GM18951 (cell line): ENCODE measurements at regions not wholly inside any gene's neighbourhood (a gene's known extent, or its start where the extent isn't known, plus 50 kb on each side); places are given as distances from the start of the nearest gene placed in this dataset.

Experiments used
- POLR2A ChIP-seq: IDR thresholded peaks from 4 replicates; pipeline ENCODE4 v1.6.1; 2011; ENCODE audit warnings: mild to moderate bottlenecking; ENCODE audit not compliant: insufficient read length, insufficient read depth; ENCODE audit errors: extremely low read depth
- in situ Hi-C: fragments of 300-500 bp; cut with MboI; formaldehyde crosslinking; loops from one replicate; pipeline ENCODE4 v1.12.0; 2022; ENCODE audit warnings: low sequenced_read_pairs, mixed read lengths, inconsistent platforms; ENCODE audit not compliant: unreplicated experiment

- in situ Hi-C loops, result no loop called here
- no peak for TF ChIP-seq POLR2A
Observed at GRCh38 chr3:194988495-194989165, 282.3 kb downstream of the XXYLT1 start.

- in situ Hi-C loops, result no loop called here
- TF ChIP-seq POLR2A, result no peak
Observed at GRCh38 chr3:194989241-194989640, 281.7 kb downstream of the XXYLT1 start.

- TF ChIP-seq POLR2A, result no peak
- in situ Hi-C loops, result no loop called here
Observed at GRCh38 chr3:194990454-194991337, 280.3 kb downstream of the XXYLT1 start.

- no peak for TF ChIP-seq POLR2A
Observed at GRCh38 chr3:194991338-194991654, 279.7 kb downstream of the XXYLT1 start.

GRCh38 chr3:194993896-194994295 is 277.1 kb downstream of the XXYLT1 start:
- TF ChIP-seq POLR2A, result no peak
- in situ Hi-C loops, result no loop called here

More at GRCh38 chr3:194991338-194991654, 279.7 kb downstream of the XXYLT1 start:
- in situ Hi-C loops, result no loop called here

DNA sequence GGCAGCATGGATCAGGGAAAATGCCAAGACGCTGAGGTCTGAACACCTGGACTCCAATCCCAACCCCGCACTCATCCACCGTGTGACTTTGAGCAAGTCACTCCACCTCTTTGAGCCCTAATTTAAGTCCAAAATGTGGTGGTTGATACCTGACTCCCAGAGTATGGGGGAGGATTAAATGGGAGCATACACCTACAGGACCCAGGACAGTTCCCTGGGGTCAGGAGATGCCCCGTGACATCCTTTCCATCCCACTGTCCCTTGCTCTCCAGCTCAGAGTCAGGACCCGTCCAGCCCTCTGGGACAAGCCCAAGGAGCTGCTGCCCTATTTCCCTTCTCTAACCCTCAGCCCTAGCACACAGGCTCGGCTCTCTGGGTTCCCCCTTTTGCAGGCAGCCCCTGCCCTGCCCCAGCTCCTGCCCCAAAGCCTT is 276.4 kb downstream of the XXYLT1 start:
- in situ Hi-C loops, result no loop called here

DNA sequence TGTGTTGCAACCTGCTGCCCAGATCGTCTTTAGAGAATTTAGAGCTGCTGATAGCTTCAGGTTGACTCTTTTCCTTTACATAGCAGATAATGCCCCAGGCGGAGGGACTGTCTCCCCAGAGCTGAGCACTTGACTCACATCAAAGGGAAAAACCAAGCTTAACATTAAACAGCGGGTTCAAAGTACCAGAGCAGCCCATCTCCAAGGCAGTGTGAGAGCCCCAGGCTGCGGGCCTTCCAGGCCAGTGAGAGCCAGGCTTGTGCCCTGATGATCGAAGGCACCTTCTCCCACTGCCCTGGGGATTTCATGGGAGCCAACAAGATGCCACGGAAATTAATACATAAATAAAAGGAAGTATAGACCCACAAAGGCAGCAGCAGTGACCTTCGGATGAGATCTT is 275.6 kb downstream of the XXYLT1 start:
- no peak for TF ChIP-seq POLR2A
- in situ Hi-C loops, result no loop called here

More for the DNA sequence above, 276.4 kb downstream of the XXYLT1 start:
- TF ChIP-seq POLR2A, result no peak

- TF ChIP-seq POLR2A, result no peak
- in situ Hi-C loops, result no loop called here
Observed at GRCh38 chr3:194995922-194996321, 275.0 kb downstream of the XXYLT1 start.

GRCh38 chr3:194996746-194997145 is 274.2 kb downstream of the XXYLT1 start:
- TF ChIP-seq POLR2A, result no peak
- in situ Hi-C loops, result no loop called here

DNA sequence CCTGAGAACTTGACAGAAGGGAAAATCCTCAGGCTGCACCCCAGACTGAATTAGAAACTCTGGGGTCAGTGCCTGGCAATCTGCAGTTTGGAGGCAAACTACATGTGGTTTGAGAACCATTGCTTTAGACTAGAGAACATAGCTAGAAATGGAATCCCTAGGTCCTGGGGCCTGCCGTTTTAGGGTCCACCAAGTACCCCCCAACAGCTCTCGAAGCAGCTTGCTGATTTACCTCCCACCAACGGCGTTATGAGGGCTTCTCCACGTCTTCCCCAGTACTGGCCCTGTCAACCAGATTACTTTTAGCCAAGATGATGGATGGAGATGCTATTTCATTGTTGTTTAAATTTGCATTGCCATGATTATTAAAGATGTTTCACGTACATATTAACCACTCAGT is 272.5 kb downstream of the XXYLT1 start:
- TF ChIP-seq POLR2A, result no peak
- in situ Hi-C loops, result no loop called here

DNA sequence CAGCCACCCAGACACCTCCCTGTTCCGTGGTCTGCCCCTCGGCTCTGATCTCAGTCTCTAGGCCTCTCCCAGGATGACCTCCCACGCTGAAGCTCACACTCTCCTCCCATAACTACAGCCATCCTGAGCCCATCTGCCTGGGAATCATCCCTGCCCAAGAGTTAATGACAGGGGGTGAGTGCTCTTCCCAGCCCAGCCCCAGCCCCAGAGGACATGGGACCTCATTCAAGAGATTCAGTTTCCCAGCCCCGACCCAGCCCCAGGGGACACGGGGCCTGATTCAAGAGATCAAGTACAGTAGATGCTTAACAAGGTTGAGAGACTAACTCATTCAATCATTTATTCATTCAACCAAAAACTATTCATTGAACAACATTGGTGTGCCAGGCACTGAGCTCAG is 272.0 kb downstream of the XXYLT1 start:
- in situ Hi-C loops, result no loop called here
- TF ChIP-seq POLR2A, result no peak

- in situ Hi-C loops, result no loop called here
- TF ChIP-seq POLR2A, result no peak
Observed at GRCh38 chr3:194999491-194999890, 271.5 kb downstream of the XXYLT1 start.

DNA sequence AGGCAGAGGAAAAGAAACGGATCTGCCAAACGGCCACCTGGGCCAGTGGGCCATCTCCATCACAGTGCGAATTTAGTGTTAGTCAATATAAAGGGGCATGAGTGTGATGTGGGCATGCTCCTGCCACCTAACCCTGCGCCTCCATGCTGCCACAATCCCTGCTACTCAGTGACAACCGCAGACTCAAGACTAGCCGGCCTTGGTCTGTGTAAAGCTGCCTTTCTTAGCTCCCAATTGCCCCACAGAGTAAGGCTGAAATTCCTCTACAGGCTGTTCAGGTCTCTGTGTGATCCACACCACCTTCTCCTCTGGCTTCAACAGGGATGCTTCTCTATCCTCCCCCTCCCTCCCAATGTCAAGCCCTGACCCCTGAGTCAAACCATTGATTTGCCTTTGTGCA is 269.7 kb downstream of the XXYLT1 start:
- TF ChIP-seq POLR2A, result no peak

More for the DNA sequence above, 269.7 kb downstream of the XXYLT1 start:
- in situ Hi-C loops, result loop anchor here (5.0 to 25.0 kb wide), 2 partner anchors 106 to 236 kb away; no protein-coding TSS in a partner anchor
